Panc1 (cell line): ENCODE measurements at regions not wholly inside any gene's neighbourhood (a gene's known extent, or its start where the extent isn't known, plus 50 kb on each side); places are given as distances from the start of the nearest gene placed in this dataset.

Source experiments
- ATAC-seq: fragments of 200-7000 bp; cut with Tn5 transposase; 2 replicates; pipeline ENCODE4 v1.9.1; 2020; ENCODE audit warnings: mild to moderate bottlenecking, moderate library complexity
- BruUV-seq: library from RNA; stranded (reverse); fragments of 400-500 nt; replicated peaks from 2 replicates; lab custom pipeline; 2021; lab: Mats Ljungman, UMichigan
- CTCF ChIA-PET: fragments of 300-600 bp; sonication (Branson Sonifier 250); formaldehyde crosslinking; loops from one replicate; lab custom pipeline; 2022; ENCODE audit warnings: antibody characterized with exemption; lab: Charles Lee
- POLR2A ChIA-PET: fragments of 300-600 bp; sonication (Branson Sonifier 250); formaldehyde crosslinking; loops from one replicate; lab custom pipeline; 2022; ENCODE audit warnings: antibody characterized with exemption; lab: Charles Lee
- DNase-seq: peaks from one replicate; pipeline ENCODE4 v3.0.0-alpha.2; 2010; ENCODE audit warnings: low read depth, low spot score
- H3K27ac ChIP-seq: 2 replicates; pipeline ENCODE4 v1.5.1; 2011; ENCODE audit warnings: mild to moderate bottlenecking, low read length, inconsistent platforms
- H3K27me3 ChIP-seq: fragments of 200-500 bp; sonication (Bioruptor generic); 2 replicates; pipeline ENCODE4 v1.6.0; 2014; ENCODE audit warnings: low read length, inconsistent platforms; ENCODE audit not compliant: control insufficient read depth, insufficient read depth
- H3K36me3 ChIP-seq: fragments of 200-500 bp; sonication (Bioruptor generic); 2 replicates; pipeline ENCODE4 v1.5.1; 2014; ENCODE audit warnings: inconsistent platforms, mild to moderate bottlenecking, low read length, moderate library complexity; ENCODE audit not compliant: control insufficient read depth, insufficient read depth
- H3K4me1 ChIP-seq: 2 replicates; pipeline ENCODE4 v1.5.1; 2011; ENCODE audit warnings: inconsistent platforms, mild to moderate bottlenecking, low read length, moderate library complexity; ENCODE audit not compliant: control insufficient read depth, insufficient read depth
- H3K4me3 ChIP-seq, 2 experiments: 2 replicates each; pipeline ENCODE4 v1.5.1; 2011 to 2012; ENCODE audit warnings: low read depth in 2 of 2, low read length in 2 of 2, mild to moderate bottlenecking in 2 of 2, inconsistent platforms in 1 of 2, moderate library complexity in 1 of 2
- H3K9me3 ChIP-seq: fragments of 200-500 bp; sonication (Bioruptor generic); 2 replicates; pipeline ENCODE4 v1.5.1; 2014; ENCODE audit warnings: low read depth, mild to moderate bottlenecking, inconsistent platforms, low read length, moderate library complexity; ENCODE audit not compliant: control insufficient read depth, insufficient read depth
- CTCF ChIP-seq: fragments of 450-650 bp; IDR thresholded peaks from 2 replicates; pipeline ENCODE4 v1.5.1; 2017; ENCODE audit warnings: mild to moderate bottlenecking
- POLR2AphosphoS5 ChIP-seq: IDR thresholded peaks from 2 replicates; pipeline ENCODE4 v1.6.1; 2012; ENCODE audit warnings: mild to moderate bottlenecking, low read depth, low read length, moderate library complexity
- REST ChIP-seq, 2 experiments: IDR thresholded peaks; 2 replicates each; pipeline ENCODE4 v1.6.1; 2011 to 2012; ENCODE audit warnings: low read depth in 2 of 2, control low read depth in 1 of 2, low read length in 1 of 2, mild to moderate bottlenecking in 1 of 2, moderate library complexity in 1 of 2; ENCODE audit not compliant: insufficient read depth in 1 of 2
- SIN3A ChIP-seq: IDR thresholded peaks from 2 replicates; pipeline ENCODE4 v1.6.1; 2012; ENCODE audit warnings: low read depth, mild to moderate bottlenecking, low read length, moderate library complexity, borderline replicate concordance; ENCODE audit not compliant: insufficient read depth
- TCF7L2 ChIP-seq: IDR thresholded peaks from 2 replicates; pipeline ENCODE4 v1.6.1; 2011; ENCODE audit warnings: mild to moderate bottlenecking, low read depth, low read length, inconsistent platforms
- in situ Hi-C: cut with HindIII; loops from 2 replicates; pipeline ENCODE4 v1.10.0; 2016; ENCODE audit warnings: low sequenced_read_pairs, low pct_unique_long_range_greater_than_20kb
- intact Hi-C: fragments of 100-400 bp; cut with micrococcal nuclease; formaldehyde crosslinking; loops from one replicate; pipeline ENCODE4 v1.10.0; 2022; ENCODE audit not compliant: unreplicated experiment

- no peak for DNase-seq
- H3K27ac ChIP-seq, result no peak overlapping the region
- no TSS peak for BruUV-seq
Observed at GRCh38 chrX:44675362-44676024, 132.8 kb upstream of the FUNDC1 start.

GRCh38 chrX:44674906-44675305, 132.2 kb upstream of the FUNDC1 start:
- no TSS peak for BruUV-seq
- ChIA-PET CTCF (no interaction called here), POLR2A (no interaction called here)
- DNase-seq, result no peak
- no peak for ATAC-seq
- H3K27ac ChIP-seq, result no peak overlapping the region
- in situ Hi-C loops (no loop called here), intact Hi-C loops (no loop called here)
- H3K4me1 ChIP-seq, result no peaks in the 10 kb centered on the region
- no peaks in the 10 kb centered on the region for H3K36me3 ChIP-seq
- TF ChIP-seq REST (IDR thresholded peaks at IDR 0.05; ENCODE audit: insufficient read depth in 1 of 2, low read depth in 2 of 2, low read length in 1 of 2), result no peak
- no peak for TF ChIP-seq SIN3A
- H3K4me3 ChIP-seq, result no peak overlapping the region
- no peaks in the 10 kb centered on the region for H3K27me3 ChIP-seq
- no peaks in the 10 kb centered on the region for H3K9me3 ChIP-seq

More at GRCh38 chrX:44675362-44676024, 132.8 kb upstream of the FUNDC1 start:
- Histone ChIP-seq H3K27me3 (no peaks in the 10 kb centered on the region), H3K4me1 (no peaks in the 10 kb centered on the region), H3K36me3 (no peaks in the 10 kb centered on the region), H3K9me3 (no peaks in the 10 kb centered on the region), H3K4me3 (no peak overlapping the region)
- TF ChIP-seq SIN3A, result no peak
- no peak for TF ChIP-seq POLR2AphosphoS5
- no peak for TF ChIP-seq REST (IDR thresholded peaks at IDR 0.05; ENCODE audit: insufficient read depth in 1 of 2, low read depth in 2 of 2, low read length in 1 of 2)
- TF ChIP-seq CTCF, result no peak
- no peak for TF ChIP-seq TCF7L2
- ATAC-seq, result no peak
- in situ Hi-C loops (no loop called here), intact Hi-C loops (no loop called here)
- POLR2A ChIA-PET, result no interaction called here
- CTCF ChIA-PET, result no interaction called here
